GM19397 (cell line): ENCODE measurements at regions not wholly inside any gene's neighbourhood (a gene's known extent, or its start where the extent isn't known, plus 50 kb on each side); places are given as distances from the start of the nearest gene placed in this dataset.
"Not testable (repeated sequence)": the region's sequence is repeated elsewhere in the genome, so short reads cannot be mapped to it uniquely, and the experiment has no call there.

ENCODE experiments used
- ATAC-seq: cut with Tn5 transposase; IDR thresholded peaks from one replicate; pipeline ENCODE4 v1.9.1; 2021; ENCODE audit warnings: mild to moderate bottlenecking, moderate library complexity; ENCODE audit not compliant: unreplicated experiment

DNA sequence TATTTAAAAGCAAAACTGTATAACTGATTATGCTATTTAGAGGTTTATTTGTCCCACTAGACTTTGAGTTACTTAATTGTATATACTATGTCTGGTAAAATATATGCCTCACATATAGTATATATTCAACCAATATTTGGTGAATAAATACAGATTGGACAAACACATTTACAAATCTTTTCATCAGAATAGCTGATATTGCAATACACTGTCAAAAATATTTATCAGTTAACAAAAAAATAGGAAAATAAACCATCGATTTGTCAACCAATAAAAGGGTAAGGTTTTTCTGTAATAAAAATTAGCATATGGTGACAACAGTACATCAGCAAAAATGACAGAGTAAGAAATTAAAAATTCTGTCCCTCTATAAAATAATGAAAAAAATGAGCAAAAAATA lies 889.9 kb upstream of the INTU start:
- ATAC-seq: no peak

- no peak for ATAC-seq
These were observed 884.0 kb upstream of the INTU start for GRCh38 chr4:126748736-126749135.

GRCh38 chr4:126750723-126751122 lies 882.0 kb upstream of the INTU start:
- ATAC-seq: no peak

DNA sequence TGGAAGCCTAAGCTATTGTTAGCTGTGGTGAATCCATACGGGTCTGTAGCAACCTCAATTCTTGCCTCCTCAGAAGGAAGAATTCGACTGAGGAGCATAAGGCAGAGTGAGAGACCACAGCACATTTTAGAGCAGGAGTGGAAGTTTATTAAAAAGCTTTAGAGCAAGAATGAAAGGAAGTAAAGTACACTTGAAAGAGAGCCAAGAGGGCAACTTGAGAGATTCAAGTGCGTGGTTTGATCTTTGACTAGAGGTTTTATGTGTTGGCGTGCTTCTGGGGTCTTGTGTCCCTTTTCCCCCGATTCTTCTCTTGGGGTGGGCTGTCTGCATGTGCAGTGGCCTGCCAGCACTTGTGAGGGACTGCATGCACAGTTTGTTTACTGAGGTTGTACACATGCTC lies 880.6 kb upstream of the INTU start:
- ATAC-seq: no peak

GRCh38 chr4:126752702-126753101 lies 880.1 kb upstream of the INTU start:
- no peak for ATAC-seq

- no peak for ATAC-seq
These were observed 879.2 kb upstream of the INTU start for GRCh38 chr4:126753592-126753991.

- no peak for ATAC-seq
These were observed 877.3 kb upstream of the INTU start for GRCh38 chr4:126755506-126755905.

GRCh38 chr4:126756050-126756829 lies 876.5 kb upstream of the INTU start:
- ATAC-seq: no peak

GRCh38 chr4:126757219-126757618 lies 875.5 kb upstream of the INTU start:
- no peak for ATAC-seq

DNA sequence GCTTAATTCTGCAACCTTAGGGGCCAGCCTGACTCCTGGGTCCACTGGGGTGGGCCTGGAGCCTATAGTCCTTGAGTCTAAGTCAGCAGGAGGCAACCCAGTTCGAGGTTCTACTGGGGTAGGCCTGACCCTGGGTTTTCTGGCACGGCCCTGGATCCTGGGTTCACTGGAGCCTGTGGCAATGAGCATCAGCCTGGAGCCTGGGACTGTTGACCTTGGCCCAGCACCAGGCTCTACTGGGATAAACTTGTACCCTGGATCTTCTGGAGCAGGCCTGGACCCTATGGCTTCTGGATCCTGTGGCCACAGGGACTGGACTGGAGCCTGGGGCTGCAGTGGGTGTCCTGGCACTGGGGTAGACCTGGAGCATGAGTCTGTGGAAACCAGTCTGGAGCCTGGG lies 874.3 kb upstream of the INTU start:
- no peak for ATAC-seq

DNA sequence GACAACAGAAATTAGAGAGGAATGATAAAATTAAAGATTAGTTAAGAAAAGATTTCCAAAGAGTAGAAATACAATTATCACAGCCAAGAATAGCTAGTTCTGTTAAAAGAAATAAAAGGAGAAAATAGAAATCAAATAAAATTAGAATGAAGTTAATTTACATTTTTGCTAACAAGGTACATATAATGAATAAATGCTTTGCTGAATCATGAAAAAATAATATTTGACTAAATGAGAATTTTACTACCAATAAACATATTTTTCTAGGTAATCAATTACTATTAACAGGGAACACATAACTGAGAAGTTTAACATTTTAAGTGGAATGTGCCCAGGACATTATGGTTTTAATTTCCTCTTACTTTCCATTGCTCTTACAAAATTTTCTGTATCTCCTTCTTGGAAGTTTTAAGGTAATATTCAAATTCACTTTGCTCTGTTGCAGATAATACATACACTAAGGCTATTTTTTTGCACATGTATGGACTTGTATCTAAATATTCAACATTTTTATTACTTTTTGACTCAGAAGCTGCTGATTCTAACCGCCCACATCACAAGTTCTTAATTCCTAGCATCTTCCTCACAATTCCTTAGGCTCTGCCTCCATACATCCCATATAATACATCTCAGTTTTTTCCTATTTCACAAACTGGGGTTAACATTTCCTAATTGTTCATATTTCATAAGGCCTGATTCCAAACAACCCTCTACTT lies 870.7 kb upstream of the INTU start:
- no peak for ATAC-seq

DNA sequence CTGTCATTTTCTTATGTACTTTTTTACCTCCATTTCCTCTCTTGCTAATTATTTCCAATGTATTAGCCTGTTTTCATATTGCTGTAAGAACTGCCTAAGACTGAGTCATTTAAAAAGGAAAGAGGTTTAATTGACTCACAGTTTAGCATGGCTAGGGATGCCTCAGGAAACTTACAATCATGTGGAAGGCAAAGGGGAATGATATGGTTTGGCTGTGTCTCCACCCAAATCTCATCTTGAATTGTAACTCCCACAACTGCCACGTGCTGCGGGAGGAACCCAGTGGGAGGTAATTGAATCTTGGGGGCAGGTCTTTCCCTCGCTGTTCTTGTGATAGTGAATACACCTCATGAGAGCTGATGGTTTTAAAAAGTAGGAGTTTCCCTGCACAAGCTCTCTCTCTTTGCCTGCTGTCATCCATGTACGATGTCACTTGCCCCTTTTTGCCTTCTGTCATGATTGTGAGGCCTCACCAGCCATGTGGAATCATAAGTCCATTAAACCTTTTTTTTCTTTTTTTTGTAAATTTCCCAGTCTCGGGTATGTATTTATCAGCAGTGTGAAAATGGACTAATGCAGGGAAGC lies 870.0 kb upstream of the INTU start:
- no peak for ATAC-seq

DNA sequence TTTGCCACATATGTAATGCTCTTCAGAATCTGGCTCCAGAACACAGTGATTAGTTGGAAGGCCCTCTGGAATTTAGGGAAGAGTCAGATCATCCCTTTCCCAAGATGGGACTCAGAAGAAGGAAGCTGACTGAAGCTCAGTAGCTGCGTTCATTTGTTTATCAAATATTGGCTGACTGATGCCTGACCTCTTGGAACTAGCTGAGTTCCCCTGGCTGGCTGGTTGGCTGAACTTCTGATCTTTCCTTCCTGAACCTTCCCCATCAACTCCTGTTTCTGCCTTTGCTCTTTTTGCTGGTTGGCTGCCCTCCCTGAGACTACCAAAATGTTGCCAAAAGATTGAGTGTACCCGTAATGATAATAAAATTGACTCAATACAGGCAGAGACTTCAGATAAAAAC lies 866.5 kb upstream of the INTU start:
- ATAC-seq: no peak

DNA sequence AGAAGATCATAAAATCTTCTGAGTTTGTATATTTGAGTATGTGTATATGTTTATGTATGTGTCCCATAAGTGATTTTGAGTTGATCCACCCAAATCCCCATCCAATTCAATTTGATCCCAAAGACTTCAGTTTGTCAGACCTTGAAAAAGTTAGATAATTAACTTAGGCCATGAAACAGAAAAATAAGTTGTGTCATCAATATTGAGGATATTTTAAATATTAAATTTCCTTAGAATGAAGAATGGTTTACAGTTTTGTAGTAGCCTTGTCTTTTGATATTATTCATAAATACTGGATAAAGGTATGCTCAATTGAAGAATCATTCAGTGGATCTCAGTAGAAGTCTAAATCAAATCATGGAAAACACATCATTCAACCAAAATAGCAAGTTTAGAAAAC lies 864.4 kb upstream of the INTU start:
- ATAC-seq: no peak

DNA sequence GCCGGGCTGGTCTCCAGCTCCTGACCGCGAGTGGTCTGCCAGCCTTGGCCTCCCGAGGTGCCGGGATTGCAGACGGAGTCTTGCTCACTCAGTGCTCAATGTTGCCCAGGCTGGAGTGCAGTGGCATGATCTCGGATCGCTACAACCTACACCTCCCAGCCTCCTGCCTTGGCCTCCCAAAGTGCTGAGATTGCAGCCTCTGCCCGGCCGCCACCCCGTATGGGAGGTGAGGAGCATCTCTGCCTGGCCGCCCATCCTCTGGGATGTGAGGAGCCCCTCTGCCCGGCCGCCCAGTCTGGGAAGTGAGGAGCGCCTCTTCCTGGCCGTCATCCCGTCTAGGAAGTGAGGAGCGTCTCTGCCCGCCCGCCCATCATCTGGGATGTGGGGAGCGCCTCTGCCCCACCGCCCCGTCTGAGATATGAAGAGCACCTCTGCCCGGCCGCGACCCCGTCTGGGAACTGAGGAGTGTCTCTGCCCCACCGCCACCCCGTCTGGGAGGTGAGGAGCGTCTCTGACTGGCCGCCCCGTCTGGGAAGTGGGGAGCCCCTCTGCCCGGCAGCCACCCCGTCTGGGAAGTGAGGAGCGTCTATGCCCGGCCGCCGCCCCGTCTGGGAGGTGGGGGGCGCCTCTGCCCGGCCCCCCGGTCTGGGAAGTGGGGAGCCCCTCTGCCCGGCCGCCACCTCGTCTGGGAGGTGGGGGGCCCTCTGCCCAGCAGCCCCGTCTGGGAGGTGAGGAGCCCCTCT lies 861.8 kb upstream of the INTU start:
- not testable (repeated sequence) for ATAC-seq

DNA sequence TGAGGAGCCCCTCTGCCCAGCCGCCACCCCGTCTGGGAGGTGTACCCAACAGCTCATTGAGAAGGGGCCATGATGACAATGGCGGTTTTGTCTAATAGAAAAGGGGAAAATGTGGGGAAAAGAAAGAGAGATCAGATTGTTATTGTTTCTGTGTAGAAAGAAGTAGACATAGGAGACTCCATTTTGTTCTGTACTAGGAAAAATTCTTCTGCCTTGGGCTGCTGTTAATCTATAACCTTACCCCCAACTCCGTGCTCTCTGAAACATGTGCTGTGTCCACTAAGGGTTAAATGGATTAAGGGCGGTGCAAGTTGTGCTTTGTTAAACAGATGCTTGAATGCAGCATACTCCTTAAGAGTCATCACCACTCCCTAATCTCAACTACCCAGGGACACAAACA lies 861.1 kb upstream of the INTU start:
- ATAC-seq: not testable (repeated sequence)

DNA sequence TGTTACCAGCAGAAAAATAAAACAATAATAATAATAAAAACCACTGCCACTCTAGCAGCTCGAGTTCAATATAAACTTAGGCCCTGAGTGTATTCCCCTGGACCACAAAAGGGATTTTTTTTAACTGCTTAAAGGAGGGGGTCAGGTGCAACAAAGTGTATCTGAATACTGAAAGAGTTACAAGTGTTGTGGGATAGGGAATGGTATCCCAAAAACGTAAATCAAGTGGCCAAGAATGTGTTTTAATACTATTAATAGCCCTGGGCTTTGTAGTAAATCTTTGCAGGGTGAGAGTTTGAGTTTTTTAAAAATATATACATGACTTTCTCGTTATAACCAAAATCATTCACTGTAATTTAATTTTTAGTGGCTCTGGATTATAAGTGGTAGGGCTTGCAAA lies 860.1 kb upstream of the INTU start:
- no peak for ATAC-seq

GRCh38 chr4:126775485-126776106 lies 857.2 kb upstream of the INTU start:
- ATAC-seq: no peak

DNA sequence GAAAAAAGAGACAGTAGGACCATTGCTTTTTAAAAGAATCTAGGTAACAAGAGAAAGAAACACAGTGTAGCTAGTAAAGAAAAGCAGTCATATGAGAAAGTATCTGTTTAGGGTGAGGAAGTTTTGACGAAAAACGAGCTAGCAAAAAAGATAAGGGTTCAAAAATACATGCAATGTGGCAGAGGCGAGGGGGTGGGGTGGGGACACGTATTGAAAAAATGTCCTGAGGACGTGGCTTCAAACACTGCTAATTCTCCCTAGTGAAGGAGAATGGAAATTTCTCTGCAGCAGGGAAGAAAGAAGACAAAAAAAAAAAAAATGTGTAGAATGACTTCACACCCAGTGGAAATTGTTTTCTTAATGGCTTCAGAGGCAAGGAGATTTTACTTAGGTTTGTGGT lies 856.4 kb upstream of the INTU start:
- ATAC-seq: no peak

- ATAC-seq: no peak
These were observed 855.1 kb upstream of the INTU start for GRCh38 chr4:126777649-126778048.

DNA sequence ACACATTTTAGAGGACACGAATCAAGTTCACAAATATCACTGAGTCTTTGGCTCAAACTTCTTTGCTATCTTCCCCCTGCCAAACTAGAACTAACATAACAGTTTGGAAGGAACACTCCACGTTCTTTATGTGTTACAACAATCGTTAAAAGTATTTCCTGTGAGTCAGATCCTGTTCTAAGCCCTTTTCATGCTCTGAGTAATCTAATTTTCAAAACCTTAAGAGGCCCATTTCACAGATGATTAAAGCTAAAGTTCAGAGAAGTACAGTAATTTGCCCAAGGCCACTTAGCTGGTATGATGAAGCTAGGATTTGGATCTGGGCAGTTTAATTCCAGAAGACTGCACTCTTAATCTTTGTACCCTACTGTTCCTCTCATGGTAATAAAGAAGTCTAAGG lies 854.4 kb upstream of the INTU start:
- no peak for ATAC-seq
